OCI-LY3 (cell line): ENCODE measurements at regions not wholly inside any gene's neighbourhood (a gene's known extent, or its start where the extent isn't known, plus 50 kb on each side); places are given as distances from the start of the nearest gene placed in this dataset.

Source experiments
- H2AFZ ChIP-seq: fragments of 200-600, 300-600 bp; shearing (Covaris generic); 2 replicates; pipeline ENCODE4 v1.6.0; 2014; ENCODE audit warnings: antibody characterized with exemption, low read depth, low read length
- H3K27ac ChIP-seq: fragments of 200-600, 300-600 bp; sonication (generic); 2 replicates; pipeline ENCODE4 v1.5.1; 2014; ENCODE audit warnings: mild to moderate bottlenecking, low read length, moderate library complexity, mixed read lengths
- H3K27me3 ChIP-seq: fragments of 200-600, 300-600 bp; sonication (generic); 2 replicates; pipeline ENCODE4 v1.6.1; 2014; ENCODE audit warnings: low read depth, low read length, mixed read lengths
- H3K36me3 ChIP-seq: fragments of 200-600, 300-600 bp; sonication (generic); replicated peaks from 2 replicates; pipeline ENCODE3; 2014; ENCODE audit warnings: low read depth, low read length, mixed read lengths
- H3K4me1 ChIP-seq: fragments of 300-600, 200-600 bp; sonication (generic); 2 replicates; pipeline ENCODE4 v1.6.1; 2014; ENCODE audit warnings: low read length, mixed read lengths
- H3K4me2 ChIP-seq: fragments of 200-600, 300-600 bp; sonication (generic); 2 replicates; pipeline ENCODE4 v1.6.1; 2014; ENCODE audit warnings: low read length, mixed read lengths
- H3K4me3 ChIP-seq: fragments of 300-600, 200-600 bp; sonication (generic); 2 replicates; pipeline ENCODE4 v1.5.1; 2014; ENCODE audit warnings: antibody characterized with exemption, mild to moderate bottlenecking, low read length, moderate library complexity
- H3K79me2 ChIP-seq: fragments of 300-600, 200-600 bp; shearing (Covaris generic); 2 replicates; pipeline ENCODE4 v1.6.1; 2014; ENCODE audit warnings: mild to moderate bottlenecking, low read length, mixed read lengths
- H3K9ac ChIP-seq: fragments of 300-600, 200-600 bp; shearing (Covaris generic); 2 replicates; pipeline ENCODE4 v1.6.0; 2014; ENCODE audit warnings: mild to moderate bottlenecking, low read length, moderate library complexity
- H3K9me3 ChIP-seq: fragments of 200-600, 300-600 bp; shearing (Covaris generic); 2 replicates; pipeline ENCODE4 v1.6.1; 2014; ENCODE audit warnings: low read length, mixed read lengths; ENCODE audit not compliant: insufficient read depth
- H4K20me1 ChIP-seq: fragments of 200-600, 300-600 bp; sonication (generic); 2 replicates; pipeline ENCODE4 v1.6.1; 2016; ENCODE audit warnings: low read length, mixed read lengths; ENCODE audit not compliant: insufficient read depth
- EZH2phosphoT487 ChIP-seq: fragments of 200-600 bp; shearing (Covaris generic); IDR thresholded peaks from 2 replicates; pipeline ENCODE4 v1.6.1; 2018; ENCODE audit warnings: antibody characterized with exemption, mixed run types, low read depth
- TF ChIP-seq, protein P1 (sequence below): fragments of 200-600, 300-600 bp; sonication (generic); IDR thresholded peaks from 2 replicates; pipeline ENCODE4 v1.5.1; 2014; ENCODE audit warnings: antibody characterized with exemption, low read length, low read depth

DNA sequence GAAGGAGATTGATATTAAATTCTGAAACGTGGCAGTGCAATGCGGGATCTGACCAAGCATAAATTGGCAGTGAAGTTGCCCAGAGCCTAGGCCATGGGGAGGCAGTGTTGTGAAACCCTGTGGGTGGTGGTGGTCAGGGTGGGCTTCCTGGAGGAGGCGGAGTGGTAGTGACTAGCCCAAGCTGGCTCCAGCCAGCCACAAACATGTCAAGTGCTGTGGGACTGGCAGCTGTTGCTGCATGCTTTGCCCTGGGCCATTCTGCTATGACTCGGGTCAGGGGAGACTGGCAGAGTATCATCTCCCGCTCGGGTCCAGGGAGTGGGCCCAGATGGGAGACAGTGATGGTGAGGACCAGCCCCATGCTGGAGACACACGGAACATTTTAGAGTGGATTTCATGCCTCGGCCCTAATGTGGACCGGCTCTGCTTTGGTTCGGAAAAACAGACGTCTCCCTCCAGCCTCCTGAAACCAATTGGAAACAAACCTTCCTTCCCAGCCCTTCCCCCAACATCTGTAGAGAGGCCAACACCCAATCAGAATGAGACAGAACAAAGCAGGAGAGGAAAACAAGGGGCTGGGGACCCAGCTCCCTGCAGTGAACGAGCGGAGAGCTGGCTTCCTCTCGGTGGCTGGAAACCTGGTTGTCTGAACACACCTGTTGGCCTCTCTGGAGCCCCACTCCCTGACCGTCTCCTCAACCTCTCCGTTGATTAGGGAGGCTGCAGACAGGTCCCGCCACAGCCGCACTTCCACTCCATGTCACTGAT is 58.2 kb downstream of the TMEM270 start:
- H3K79me2 ChIP-seq, result no peaks in the 10 kb centered on the region
- H2AFZ ChIP-seq, result no peak overlapping the region
- H3K4me1 ChIP-seq, result no peaks in the 10 kb centered on the region
- H3K27me3 ChIP-seq, result peaks cover 10% of the 10 kb centered on the region
- H3K27ac ChIP-seq, result no peak overlapping the region
- no peak overlapping the region for H3K9ac ChIP-seq
- no peak overlapping the region for H3K4me3 ChIP-seq
- H3K4me2 ChIP-seq, result no peak overlapping the region
- H3K36me3 ChIP-seq, result no peaks in the 10 kb centered on the region
- no peaks in the 10 kb centered on the region for H3K9me3 ChIP-seq
- no peaks in the 10 kb centered on the region for H4K20me1 ChIP-seq
- TF ChIP-seq, protein P1, sequence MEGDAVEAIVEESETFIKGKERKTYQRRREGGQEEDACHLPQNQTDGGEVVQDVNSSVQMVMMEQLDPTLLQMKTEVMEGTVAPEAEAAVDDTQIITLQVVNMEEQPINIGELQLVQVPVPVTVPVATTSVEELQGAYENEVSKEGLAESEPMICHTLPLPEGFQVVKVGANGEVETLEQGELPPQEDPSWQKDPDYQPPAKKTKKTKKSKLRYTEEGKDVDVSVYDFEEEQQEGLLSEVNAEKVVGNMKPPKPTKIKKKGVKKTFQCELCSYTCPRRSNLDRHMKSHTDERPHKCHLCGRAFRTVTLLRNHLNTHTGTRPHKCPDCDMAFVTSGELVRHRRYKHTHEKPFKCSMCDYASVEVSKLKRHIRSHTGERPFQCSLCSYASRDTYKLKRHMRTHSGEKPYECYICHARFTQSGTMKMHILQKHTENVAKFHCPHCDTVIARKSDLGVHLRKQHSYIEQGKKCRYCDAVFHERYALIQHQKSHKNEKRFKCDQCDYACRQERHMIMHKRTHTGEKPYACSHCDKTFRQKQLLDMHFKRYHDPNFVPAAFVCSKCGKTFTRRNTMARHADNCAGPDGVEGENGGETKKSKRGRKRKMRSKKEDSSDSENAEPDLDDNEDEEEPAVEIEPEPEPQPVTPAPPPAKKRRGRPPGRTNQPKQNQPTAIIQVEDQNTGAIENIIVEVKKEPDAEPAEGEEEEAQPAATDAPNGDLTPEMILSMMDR, result no peak
- TF ChIP-seq EZH2phosphoT487, result no peak

DNA sequence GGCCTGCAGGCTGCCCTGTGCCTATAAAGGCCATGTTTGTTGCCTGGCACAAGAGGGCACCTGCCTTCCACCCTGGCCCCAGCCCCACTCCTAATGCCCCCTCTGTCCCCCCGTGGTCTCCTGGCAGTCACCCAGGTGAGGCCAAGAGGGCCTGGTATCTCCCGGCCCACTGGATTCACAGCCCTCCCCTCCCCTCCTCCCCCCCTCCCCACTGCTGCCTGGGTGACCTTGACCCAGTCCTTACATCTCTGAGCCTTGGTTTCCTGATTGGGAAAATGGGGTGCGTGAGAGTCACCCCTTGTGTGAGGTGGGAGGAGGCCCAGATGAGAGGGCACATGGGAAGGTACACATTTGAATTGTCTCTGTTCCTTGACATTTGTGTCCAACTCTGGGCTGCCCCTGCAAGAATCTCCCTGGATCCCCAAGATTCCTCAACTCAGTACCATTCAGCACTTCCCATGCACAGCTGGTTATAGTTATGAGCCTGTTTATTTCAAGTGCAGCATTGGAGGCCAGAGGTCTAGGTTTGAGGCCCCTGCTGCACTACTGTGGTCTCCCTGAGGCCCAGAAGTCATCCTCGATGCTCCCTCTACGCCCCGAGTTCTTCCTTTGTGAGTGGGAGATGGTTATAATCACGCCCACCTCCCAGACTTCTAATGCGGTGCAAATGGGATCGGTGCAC is 58.9 kb downstream of the TMEM270 start:
- H3K79me2 ChIP-seq, result no peaks in the 10 kb centered on the region
- H3K4me1 ChIP-seq, result no peaks in the 10 kb centered on the region
- H3K27ac ChIP-seq, result no peak overlapping the region
- no peak overlapping the region for H3K4me2 ChIP-seq
- H4K20me1 ChIP-seq, result no peaks in the 10 kb centered on the region
- TF ChIP-seq EZH2phosphoT487, result no peak
- TF ChIP-seq, protein P1, result no peak
- H2AFZ ChIP-seq, result no peak overlapping the region
- H3K9me3 ChIP-seq, result no peaks in the 10 kb centered on the region
- peaks cover 13% of the 10 kb centered on the region for H3K27me3 ChIP-seq
- no peak overlapping the region for H3K9ac ChIP-seq
- no peaks in the 10 kb centered on the region for H3K36me3 ChIP-seq
- no peak overlapping the region for H3K4me3 ChIP-seq

DNA sequence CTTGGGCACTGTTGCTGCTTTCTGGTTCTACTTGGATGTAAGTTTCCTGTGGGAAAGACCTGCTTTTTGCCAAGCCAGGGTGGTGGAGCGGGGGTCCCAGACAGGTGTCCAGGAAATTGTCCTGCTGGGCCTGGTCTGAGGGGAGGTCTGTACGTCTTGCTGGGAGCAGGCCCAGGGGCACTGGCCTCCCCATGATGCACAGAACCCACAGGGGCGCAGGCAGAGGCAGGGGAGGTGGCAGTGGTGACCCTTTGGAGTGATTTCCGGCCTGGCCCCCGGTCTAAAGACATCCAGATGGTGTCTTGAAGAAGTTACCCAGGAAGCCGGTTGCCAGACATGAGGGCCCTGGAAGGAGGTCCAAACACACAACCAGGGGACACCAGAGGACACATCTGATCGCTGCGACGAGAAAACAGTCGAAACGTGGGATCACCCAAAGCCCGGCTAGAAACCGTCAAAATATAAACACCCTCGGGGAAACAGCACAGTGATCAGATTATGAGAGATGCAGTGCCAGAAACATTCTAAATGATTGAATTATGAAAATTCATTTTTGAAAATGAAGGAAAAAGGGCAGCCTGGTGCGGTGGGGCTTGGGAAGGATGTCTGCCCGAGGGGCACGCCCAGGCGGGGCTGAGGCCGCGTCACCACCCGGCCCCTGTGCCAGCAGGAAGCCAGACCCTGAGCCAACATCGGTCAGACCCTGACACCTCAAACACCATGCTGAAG is 59.6 kb downstream of the TMEM270 start:
- Histone ChIP-seq H3K9ac (no peak overlapping the region), H3K36me3 (no peaks in the 10 kb centered on the region), H2AFZ (no peak overlapping the region), H3K27me3 (peaks cover 13% of the 10 kb centered on the region), H3K4me2 (no peak overlapping the region), H3K9me3 (no peaks in the 10 kb centered on the region), H3K4me1 (no peaks in the 10 kb centered on the region), H4K20me1 (no peaks in the 10 kb centered on the region), H3K4me3 (no peak overlapping the region), H3K79me2 (no peaks in the 10 kb centered on the region), H3K27ac (no peak overlapping the region)
- TF ChIP-seq, protein P1, result no peak
- no peak for TF ChIP-seq EZH2phosphoT487
